ENCODE measurements at regions not wholly inside any gene's neighbourhood (a gene's known extent, or its start where the extent isn't known, plus 50 kb on each side); places are given as distances from the start of the nearest gene placed in this dataset.

GRCh38 chr13:70969321-70969720, 861.1 kb upstream of the KLHL1 start:
- no peak for DNase-seq

- DNase-seq = no peak
These were observed 859.3 kb upstream of the KLHL1 start for GRCh38 chr13:70967564-70967963.

- no peak for DNase-seq
These were observed 856.6 kb upstream of the KLHL1 start for GRCh38 chr13:70964874-70965273.

- no peak for DNase-seq
These were observed 855.9 kb upstream of the KLHL1 start for GRCh38 chr13:70964124-70964523.

GRCh38 chr13:70960841-70961443, 852.7 kb upstream of the KLHL1 start:
- DNase-seq = no peak

- no peak for DNase-seq
These were observed 851.0 kb upstream of the KLHL1 start for GRCh38 chr13:70959035-70959775.

- no peak for DNase-seq
These were observed 847.6 kb upstream of the KLHL1 start for GRCh38 chr13:70955887-70956286.

- no peak for DNase-seq
These were observed 842.4 kb upstream of the KLHL1 start for GRCh38 chr13:70950664-70951063.

GRCh38 chr13:70945506-70945905, 837.3 kb upstream of the KLHL1 start:
- DNase-seq = no peak

- DNase-seq = no peak
These were observed 833.2 kb upstream of the KLHL1 start for GRCh38 chr13:70941454-70941853.

GRCh38 chr13:70938462-70938861, 830.2 kb upstream of the KLHL1 start:
- DNase-seq = no peak

GRCh38 chr13:70932511-70932910, 824.3 kb upstream of the KLHL1 start:
- no peak for DNase-seq

- DNase-seq = no peak
These were observed 815.9 kb upstream of the KLHL1 start for GRCh38 chr13:70923863-70924752.

GRCh38 chr13:70911286-70911685, 803.0 kb upstream of the KLHL1 start:
- no peak for DNase-seq

- DNase-seq = no peak
These were observed 800.5 kb upstream of the KLHL1 start for GRCh38 chr13:70908795-70909194.

- DNase-seq = no peak
These were observed 796.8 kb upstream of the KLHL1 start for GRCh38 chr13:70905035-70905434.

GRCh38 chr13:70896136-70896535, 787.9 kb upstream of the KLHL1 start:
- no peak for DNase-seq

- DNase-seq = no peak
These were observed 787.3 kb upstream of the KLHL1 start for GRCh38 chr13:70895599-70895998.

GRCh38 chr13:70894258-70894657, 786.0 kb upstream of the KLHL1 start:
- DNase-seq = no peak

GRCh38 chr13:70893832-70894231, 785.6 kb upstream of the KLHL1 start:
- no peak for DNase-seq

GRCh38 chr13:70890289-70890688, 782.0 kb upstream of the KLHL1 start:
- DNase-seq = peak; percentile 17

GRCh38 chr13:70889163-70889562, 780.9 kb upstream of the KLHL1 start:
- DNase-seq = no peak

GRCh38 chr13:70884196-70884595, 775.9 kb upstream of the KLHL1 start:
- DNase-seq = no peak

- no peak for DNase-seq
These were observed 766.4 kb upstream of the KLHL1 start for GRCh38 chr13:70874636-70875035.
